Endodermal cell (in vitro differentiated cells): ENCODE measurements at regions not wholly inside any gene's neighbourhood (a gene's known extent, or its start where the extent isn't known, plus 50 kb on each side); places are given as distances from the start of the nearest gene placed in this dataset.

Experiments
- DNase-seq: peaks from one replicate; pipeline ENCODE4 v3.0.0-alpha.2; 2017
- H3K27ac ChIP-seq: 2 replicates; pipeline ENCODE4 v1.5.1; 2013; ENCODE audit warnings: mild to moderate bottlenecking, low read depth, low read length, moderate library complexity
- H3K27me3 ChIP-seq: 2 replicates; pipeline ENCODE4 v1.6.1; 2013; ENCODE audit warnings: mild to moderate bottlenecking, low read length, moderate library complexity; ENCODE audit not compliant: insufficient read depth, control insufficient read depth, poor library complexity, severe bottlenecking
- H3K36me3 ChIP-seq: 2 replicates; pipeline ENCODE4 v1.7.0; 2013; ENCODE audit warnings: mild to moderate bottlenecking, low read length, moderate library complexity; ENCODE audit not compliant: control insufficient read depth, insufficient read depth
- H3K4me1 ChIP-seq: one replicate; pipeline ENCODE4 v1.7.0; 2013; ENCODE audit warnings: low read length; ENCODE audit not compliant: control insufficient read depth, insufficient read depth
- H3K4me3 ChIP-seq: 2 replicates; pipeline ENCODE4 v1.5.1; 2013; ENCODE audit warnings: mild to moderate bottlenecking, low read length, moderate library complexity
- H3K9ac ChIP-seq: 2 replicates; pipeline ENCODE4 v1.6.1; 2013; ENCODE audit warnings: mild to moderate bottlenecking, low read length, moderate library complexity; ENCODE audit not compliant: poor library complexity, severe bottlenecking; ENCODE audit errors: extremely low read depth
- H3K9me3 ChIP-seq: 2 replicates; pipeline ENCODE4 v1.6.1; 2013; ENCODE audit warnings: mild to moderate bottlenecking, low read length, moderate library complexity; ENCODE audit not compliant: control insufficient read depth
- H3K27ac Mint-ChIP-seq: 2 replicates; pipeline ENCODE4 v1.8.0; 2020; ENCODE audit warnings: mixed read lengths
- H3K27me3 Mint-ChIP-seq: 2 replicates; pipeline ENCODE4 v1.8.0; 2021; ENCODE audit warnings: mild to moderate bottlenecking, mixed read lengths; ENCODE audit not compliant: insufficient read depth
- H3K36me3 Mint-ChIP-seq: 2 replicates; pipeline ENCODE4 v1.8.0; 2020; ENCODE audit warnings: low read depth, mixed read lengths
- H3K4me1 Mint-ChIP-seq: 2 replicates; pipeline ENCODE4 v1.8.0; 2020; ENCODE audit warnings: mixed read lengths
- H3K4me3 Mint-ChIP-seq: 2 replicates; pipeline ENCODE4 v1.8.0; 2020; ENCODE audit warnings: mild to moderate bottlenecking, moderate library complexity, mixed read lengths
- H3K9me3 Mint-ChIP-seq: 2 replicates; pipeline ENCODE4 v1.8.0; 2020; ENCODE audit warnings: mild to moderate bottlenecking, mixed read lengths
- WGBS, 2 experiments: methylation state at CpG; one replicate each; pipeline versions ENCODE4 v1.1.5 to v1.1.7; 2013; ENCODE audit warnings: missing lambda C conversion rate in 2 of 2, mixed read lengths in 1 of 2; ENCODE audit not compliant: insufficient coverage in 1 of 2, insufficient read length in 1 of 2; 5-methylcytosine and 5-hydroxymethylcytosine counted together
- TF ChIP-seq, protein P1 (sequence below): fragments of 200-600 bp; sonication (generic); conservative IDR thresholded peaks from 2 replicates; pipeline ENCODE4 v1.5.0; 2021; ENCODE audit warnings: antibody characterized with exemption, mild to moderate bottlenecking

- Histone ChIP-seq H3K9ac (no peak overlapping the region), H3K36me3 (no peaks in the 10 kb centered on the region), H3K27ac (no peak overlapping the region), H3K9me3 (no peaks in the 10 kb centered on the region), H3K27me3 (no peaks in the 10 kb centered on the region), H3K4me1 (no peaks in the 10 kb centered on the region), H3K4me3 (no peak overlapping the region)
- Mint-ChIP-seq H3K27ac (no peak overlapping the region), H3K4me1 (no peaks in the 10 kb centered on the region), H3K36me3 (no peaks in the 10 kb centered on the region), H3K9me3 (no peaks in the 10 kb centered on the region), H3K27me3 (no peaks in the 10 kb centered on the region), H3K4me3 (no peak overlapping the region)
- WGBS, 2 experiments: 98 to 100% methylated on average over 1 to 2 of the region's 2 CpGs
- TF ChIP-seq, protein P1, sequence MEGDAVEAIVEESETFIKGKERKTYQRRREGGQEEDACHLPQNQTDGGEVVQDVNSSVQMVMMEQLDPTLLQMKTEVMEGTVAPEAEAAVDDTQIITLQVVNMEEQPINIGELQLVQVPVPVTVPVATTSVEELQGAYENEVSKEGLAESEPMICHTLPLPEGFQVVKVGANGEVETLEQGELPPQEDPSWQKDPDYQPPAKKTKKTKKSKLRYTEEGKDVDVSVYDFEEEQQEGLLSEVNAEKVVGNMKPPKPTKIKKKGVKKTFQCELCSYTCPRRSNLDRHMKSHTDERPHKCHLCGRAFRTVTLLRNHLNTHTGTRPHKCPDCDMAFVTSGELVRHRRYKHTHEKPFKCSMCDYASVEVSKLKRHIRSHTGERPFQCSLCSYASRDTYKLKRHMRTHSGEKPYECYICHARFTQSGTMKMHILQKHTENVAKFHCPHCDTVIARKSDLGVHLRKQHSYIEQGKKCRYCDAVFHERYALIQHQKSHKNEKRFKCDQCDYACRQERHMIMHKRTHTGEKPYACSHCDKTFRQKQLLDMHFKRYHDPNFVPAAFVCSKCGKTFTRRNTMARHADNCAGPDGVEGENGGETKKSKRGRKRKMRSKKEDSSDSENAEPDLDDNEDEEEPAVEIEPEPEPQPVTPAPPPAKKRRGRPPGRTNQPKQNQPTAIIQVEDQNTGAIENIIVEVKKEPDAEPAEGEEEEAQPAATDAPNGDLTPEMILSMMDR: no peak
- DNase-seq: no peak
Observed at GRCh38 chr7:17061443-17061842, 179.7 kb upstream of the AGR3 start.

DNA sequence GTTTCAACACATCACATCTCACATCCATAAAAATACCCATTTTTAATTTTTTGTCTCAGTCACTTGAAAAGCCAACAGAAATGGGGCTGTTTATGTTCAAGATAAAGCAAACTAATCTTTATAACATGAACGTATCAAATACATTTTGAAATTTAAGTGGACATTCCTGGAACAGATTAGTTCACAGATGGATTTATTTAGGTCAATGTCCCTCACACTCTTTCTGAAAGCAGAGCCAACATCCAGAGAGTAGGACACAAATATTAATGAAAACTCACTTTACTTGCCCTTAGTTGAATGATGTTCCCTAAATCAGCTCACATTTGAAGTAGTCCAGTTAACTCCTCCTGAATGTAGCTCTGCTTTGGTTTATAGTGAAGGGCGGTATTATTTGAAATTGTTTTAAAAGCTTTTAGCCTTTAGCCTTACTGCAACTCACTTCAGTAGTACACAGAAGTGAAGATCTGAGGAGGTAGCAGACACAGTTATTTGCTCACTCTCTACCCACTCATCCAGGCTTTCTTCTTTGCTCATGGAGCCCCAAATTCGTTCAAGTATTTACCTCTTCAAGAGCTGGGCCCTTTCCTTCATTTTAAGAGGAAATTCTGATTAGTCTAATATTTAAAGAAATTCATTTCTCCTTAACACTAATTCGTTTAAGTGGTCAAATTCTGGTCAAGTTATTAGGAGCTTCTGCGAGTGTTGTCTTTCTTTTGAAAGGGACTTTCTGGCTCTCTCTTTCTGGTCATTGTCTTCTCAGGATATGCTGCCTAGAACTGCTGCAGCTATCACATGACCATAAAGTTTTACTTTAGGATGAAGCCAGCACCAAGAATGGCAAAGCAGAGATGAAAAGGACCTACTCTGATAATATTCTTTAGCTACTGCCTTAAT is 180.6 kb upstream of the AGR3 start:
- H3K9me3 ChIP-seq: no peaks in the 10 kb centered on the region
- no peaks in the 10 kb centered on the region for H3K36me3 ChIP-seq
- TF ChIP-seq, protein P1: no peak
- H3K36me3 Mint-ChIP-seq: no peaks in the 10 kb centered on the region
- DNase-seq: no peak
- H3K9me3 Mint-ChIP-seq: no peaks in the 10 kb centered on the region
- H3K4me1 Mint-ChIP-seq: no peaks in the 10 kb centered on the region
- no peak overlapping the region for H3K27ac ChIP-seq
- H3K27ac Mint-ChIP-seq: no peak overlapping the region
- no peaks in the 10 kb centered on the region for H3K27me3 Mint-ChIP-seq
- 60 to 78% methylated on average over 1 to 5 of the region's 5 CpGs for WGBS, 2 experiments
- no peak overlapping the region for H3K4me3 ChIP-seq
- no peak overlapping the region for H3K4me3 Mint-ChIP-seq
- no peak overlapping the region for H3K9ac ChIP-seq
- no peaks in the 10 kb centered on the region for H3K27me3 ChIP-seq
- no peaks in the 10 kb centered on the region for H3K4me1 ChIP-seq

- Mint-ChIP-seq H3K27ac (no peak overlapping the region), H3K36me3 (no peaks in the 10 kb centered on the region), H3K4me1 (no peaks in the 10 kb centered on the region), H3K27me3 (no peaks in the 10 kb centered on the region), H3K4me3 (no peak overlapping the region), H3K9me3 (no peaks in the 10 kb centered on the region)
- H3K27ac ChIP-seq: no peak overlapping the region
- no peaks in the 10 kb centered on the region for H3K4me1 ChIP-seq
- TF ChIP-seq, protein P1: peak; percentile 44
- H3K4me3 ChIP-seq: no peak overlapping the region
- H3K27me3 ChIP-seq: no peaks in the 10 kb centered on the region
- no peaks in the 10 kb centered on the region for H3K36me3 ChIP-seq
- H3K9ac ChIP-seq: no peak overlapping the region
- H3K9me3 ChIP-seq: no peaks in the 10 kb centered on the region
- no peak for DNase-seq
Observed at GRCh38 chr7:17063045-17063383, 181.2 kb upstream of the AGR3 start.
